ENCODE measurements at regions not wholly inside any gene's neighbourhood (a gene's known extent, or its start where the extent isn't known, plus 50 kb on each side); places are given as distances from the start of the nearest gene placed in this dataset.

DNA sequence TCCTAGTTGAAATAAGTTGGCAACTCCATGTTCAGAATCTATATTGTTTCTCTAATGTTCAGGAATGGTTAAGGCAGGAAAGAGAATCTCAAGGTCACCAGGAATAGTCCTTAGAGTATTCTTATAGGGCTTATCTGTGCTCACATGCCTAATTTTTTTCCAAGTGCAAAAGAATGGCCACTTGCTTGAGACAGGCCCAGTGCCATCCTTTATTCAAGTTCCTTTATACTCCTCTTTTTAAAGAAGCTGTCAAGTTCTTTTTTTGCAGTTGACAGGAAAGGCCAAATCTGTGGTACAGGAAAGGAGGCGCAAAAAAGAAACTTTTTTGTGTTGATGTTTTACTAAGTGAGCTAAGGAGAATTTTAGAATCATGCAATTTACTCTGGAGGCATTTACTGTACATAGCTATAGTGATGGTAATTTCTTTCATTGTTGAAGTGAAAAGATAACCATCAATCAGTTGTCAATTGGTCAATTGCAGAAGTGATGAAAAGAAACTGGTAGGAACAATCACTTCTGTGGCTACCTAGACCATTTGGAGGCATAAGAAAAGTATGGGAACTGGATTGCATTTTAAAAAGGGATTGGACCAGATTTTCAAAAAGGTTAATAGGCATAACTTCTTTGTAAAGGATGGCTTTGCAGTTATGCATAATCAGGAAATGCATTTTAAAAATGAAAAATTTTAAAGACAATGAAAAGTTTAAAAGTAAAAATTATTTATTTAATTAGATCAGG, 102.5 kb upstream of the SOX2 start:
- DNase-seq (ENCODE audit: low read depth, low spot score), result no peak
- H3K27me3 ChIP-seq (ENCODE audit: control insufficient read depth, extremely low read depth, insufficient read depth, low read length), result no peaks in the 10 kb centered on the region
- TF ChIP-seq, protein P1, sequence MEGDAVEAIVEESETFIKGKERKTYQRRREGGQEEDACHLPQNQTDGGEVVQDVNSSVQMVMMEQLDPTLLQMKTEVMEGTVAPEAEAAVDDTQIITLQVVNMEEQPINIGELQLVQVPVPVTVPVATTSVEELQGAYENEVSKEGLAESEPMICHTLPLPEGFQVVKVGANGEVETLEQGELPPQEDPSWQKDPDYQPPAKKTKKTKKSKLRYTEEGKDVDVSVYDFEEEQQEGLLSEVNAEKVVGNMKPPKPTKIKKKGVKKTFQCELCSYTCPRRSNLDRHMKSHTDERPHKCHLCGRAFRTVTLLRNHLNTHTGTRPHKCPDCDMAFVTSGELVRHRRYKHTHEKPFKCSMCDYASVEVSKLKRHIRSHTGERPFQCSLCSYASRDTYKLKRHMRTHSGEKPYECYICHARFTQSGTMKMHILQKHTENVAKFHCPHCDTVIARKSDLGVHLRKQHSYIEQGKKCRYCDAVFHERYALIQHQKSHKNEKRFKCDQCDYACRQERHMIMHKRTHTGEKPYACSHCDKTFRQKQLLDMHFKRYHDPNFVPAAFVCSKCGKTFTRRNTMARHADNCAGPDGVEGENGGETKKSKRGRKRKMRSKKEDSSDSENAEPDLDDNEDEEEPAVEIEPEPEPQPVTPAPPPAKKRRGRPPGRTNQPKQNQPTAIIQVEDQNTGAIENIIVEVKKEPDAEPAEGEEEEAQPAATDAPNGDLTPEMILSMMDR (optimal IDR thresholded peaks at IDR 0.05 in 1 of 3, IDR thresholded peaks at IDR 0.05 in 1 of 3, conservative IDR thresholded peaks at IDR 0.05 in 1 of 3; ENCODE audit: extremely low read depth in 1 of 3, insufficient read depth in 2 of 3, low read length in 3 of 3), result no peak
- no peak for TF ChIP-seq EZH2 (IDR thresholded peaks at IDR 0.05; ENCODE audit: low read length)

DNA sequence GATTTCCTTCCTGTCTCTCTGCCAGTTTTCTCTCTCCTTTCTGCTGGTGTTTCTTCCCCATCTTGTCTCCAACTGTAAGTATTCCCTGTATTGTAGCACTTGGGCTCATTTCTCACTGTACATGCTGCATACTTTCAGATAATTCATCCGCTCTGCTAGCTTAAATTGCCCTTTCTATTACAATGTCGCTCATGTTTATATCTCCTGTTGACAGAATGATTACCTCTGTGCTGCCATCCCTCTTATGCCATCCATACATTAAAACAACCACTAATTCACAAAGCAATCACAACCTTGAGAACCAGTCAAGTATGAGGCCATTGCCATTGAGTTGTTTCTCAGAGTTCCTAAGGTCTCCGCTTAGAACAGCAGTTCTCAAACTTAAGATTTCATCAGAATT, 107.5 kb upstream of the SOX2 start:
- H3K79me2 ChIP-seq (ENCODE audit: control insufficient read depth, insufficient read depth, low read length), result no peaks in the 10 kb centered on the region
- H4K20me1 ChIP-seq (ENCODE audit: control insufficient read depth, extremely low read depth, insufficient read depth, low read length), result no peaks in the 10 kb centered on the region
- no peak overlapping the region for H2AFZ ChIP-seq (ENCODE audit: control insufficient read depth, low read length)
- no peak overlapping the region for H3K4me3 ChIP-seq (ENCODE audit: control insufficient read depth in 2 of 3, extremely low read depth in 1 of 3, insufficient read depth in 2 of 3, low read depth in 1 of 3, low read length in 3 of 3)
- H3K27ac ChIP-seq (ENCODE audit: control insufficient read depth, insufficient read depth, low read length), result no peak overlapping the region
- FAIRE-seq, result no peak
- DNase-seq (ENCODE audit: low read depth, low spot score), result no peak
- H3K36me3 ChIP-seq (ENCODE audit: control insufficient read depth in 2 of 2, extremely low read depth in 1 of 2, insufficient read depth in 2 of 2, low read length in 2 of 2), result no peaks in the 10 kb centered on the region
- H3K4me1 ChIP-seq (ENCODE audit: control insufficient read depth, extremely low read depth, insufficient read depth, low read length), result no peaks in the 10 kb centered on the region
- dilution Hi-C loops (cut with MboI; ENCODE audit: extremely low pct_ligation_motif_present, low sequenced_read_pairs), result no loop called here
- no peaks in the 10 kb centered on the region for H3K9me3 ChIP-seq (ENCODE audit: control insufficient read depth, low read depth, low read length)
- TF ChIP-seq, protein P1 (optimal IDR thresholded peaks at IDR 0.05 in 1 of 3, IDR thresholded peaks at IDR 0.05 in 1 of 3, conservative IDR thresholded peaks at IDR 0.05 in 1 of 3; ENCODE audit: extremely low read depth in 1 of 3, insufficient read depth in 2 of 3, low read length in 3 of 3), result no peak
- TF ChIP-seq EZH2 (IDR thresholded peaks at IDR 0.05; ENCODE audit: low read length), result no peak
- H3K4me2 ChIP-seq (ENCODE audit: control insufficient read depth, extremely low read depth, insufficient read depth, low read depth, low read length), result no peak overlapping the region
- no peak overlapping the region for H3K9ac ChIP-seq (ENCODE audit: control insufficient read depth, extremely low read depth, insufficient read depth, low read length)
- no peaks in the 10 kb centered on the region for H3K9me1 ChIP-seq (ENCODE audit: control insufficient read depth, extremely low read depth, insufficient read depth, low read length)
- no peaks in the 10 kb centered on the region for H3K27me3 ChIP-seq (ENCODE audit: control insufficient read depth, extremely low read depth, insufficient read depth, low read length)

More for the DNA sequence above, 102.5 kb upstream of the SOX2 start:
- no peak overlapping the region for H3K4me2 ChIP-seq (ENCODE audit: control insufficient read depth, extremely low read depth, insufficient read depth, low read depth, low read length)
- no peak overlapping the region for H3K27ac ChIP-seq (ENCODE audit: control insufficient read depth, insufficient read depth, low read length)
- dilution Hi-C loops (cut with MboI; ENCODE audit: extremely low pct_ligation_motif_present, low sequenced_read_pairs), result no loop called here
- no peak overlapping the region for H3K9ac ChIP-seq (ENCODE audit: control insufficient read depth, extremely low read depth, insufficient read depth, low read length)
- H3K79me2 ChIP-seq (ENCODE audit: control insufficient read depth, insufficient read depth, low read length), result no peaks in the 10 kb centered on the region
- no peak overlapping the region for H3K4me3 ChIP-seq (ENCODE audit: control insufficient read depth in 2 of 3, extremely low read depth in 1 of 3, insufficient read depth in 2 of 3, low read depth in 1 of 3, low read length in 3 of 3)
- H3K9me1 ChIP-seq (ENCODE audit: control insufficient read depth, extremely low read depth, insufficient read depth, low read length), result no peaks in the 10 kb centered on the region
- H3K36me3 ChIP-seq (ENCODE audit: control insufficient read depth in 2 of 2, extremely low read depth in 1 of 2, insufficient read depth in 2 of 2, low read length in 2 of 2), result no peaks in the 10 kb centered on the region
- FAIRE-seq, result no peak
- H2AFZ ChIP-seq (ENCODE audit: control insufficient read depth, low read length), result no peak overlapping the region
- H4K20me1 ChIP-seq (ENCODE audit: control insufficient read depth, extremely low read depth, insufficient read depth, low read length), result no peaks in the 10 kb centered on the region
- no peaks in the 10 kb centered on the region for H3K9me3 ChIP-seq (ENCODE audit: control insufficient read depth, low read depth, low read length)
- H3K4me1 ChIP-seq (ENCODE audit: control insufficient read depth, extremely low read depth, insufficient read depth, low read length), result no peaks in the 10 kb centered on the region
